ENCODE measurements at regions not wholly inside any gene's neighbourhood (a gene's known extent, or its start where the extent isn't known, plus 50 kb on each side); places are given as distances from the start of the nearest gene placed in this dataset.

DNA sequence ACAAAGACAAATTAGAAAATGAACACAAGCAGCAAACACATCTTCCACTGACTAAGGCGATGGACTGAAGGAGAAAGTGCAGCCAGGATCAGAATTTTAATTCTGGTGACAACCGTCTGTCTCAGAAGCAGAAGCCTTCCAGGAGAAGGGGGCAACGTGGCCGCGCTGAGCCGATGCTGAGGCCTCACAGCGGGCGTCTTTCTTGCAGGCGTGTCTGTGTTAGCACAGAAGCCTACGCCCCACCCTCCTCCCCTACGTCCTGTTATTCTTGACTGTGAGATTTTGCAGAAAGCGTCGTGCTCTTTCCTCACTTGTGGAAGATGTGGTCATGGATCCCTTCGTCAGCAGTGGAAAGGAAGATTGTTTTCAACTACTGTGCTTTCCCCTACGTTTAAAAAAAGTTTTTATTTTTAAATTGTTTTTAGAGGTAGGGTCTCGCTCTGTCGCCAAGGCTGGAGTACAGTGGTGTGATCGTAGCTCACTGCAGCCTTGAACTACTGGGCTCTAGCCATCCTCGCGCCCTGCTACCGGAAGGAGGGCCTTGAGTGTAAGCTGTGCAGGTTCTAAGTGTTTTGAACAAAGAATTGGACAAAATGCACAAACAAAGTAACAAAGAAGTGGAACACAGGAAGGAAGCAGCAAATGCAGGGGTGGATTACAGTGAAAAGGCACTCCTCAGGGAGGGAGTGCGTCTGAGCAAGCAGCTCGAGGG, 422.0 kb downstream of the GALR1 start:
- no peak for DNase-seq

DNA sequence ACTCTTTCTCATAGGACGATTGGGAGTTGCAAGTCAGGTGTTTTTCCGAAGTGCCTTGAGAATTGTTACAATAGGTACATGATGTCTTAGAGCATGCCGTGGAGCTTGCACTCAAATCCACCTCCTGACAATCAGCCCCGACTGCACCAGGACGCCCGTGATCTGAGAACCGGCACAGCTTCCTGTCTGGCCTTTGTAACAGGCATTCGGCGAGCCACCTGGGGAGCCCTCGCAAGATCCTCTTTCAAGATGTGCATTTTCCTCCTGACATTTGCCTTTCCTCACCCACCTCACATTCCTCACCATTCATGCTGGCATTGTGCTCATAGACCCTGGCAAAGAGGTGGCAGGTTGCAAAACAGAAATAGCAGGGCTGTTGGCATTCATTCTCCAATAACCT, 427.3 kb downstream of the GALR1 start:
- DNase-seq: no peak

GRCh38 chr18:77677536-77677935, 427.9 kb downstream of the GALR1 start:
- no peak for DNase-seq

DNA sequence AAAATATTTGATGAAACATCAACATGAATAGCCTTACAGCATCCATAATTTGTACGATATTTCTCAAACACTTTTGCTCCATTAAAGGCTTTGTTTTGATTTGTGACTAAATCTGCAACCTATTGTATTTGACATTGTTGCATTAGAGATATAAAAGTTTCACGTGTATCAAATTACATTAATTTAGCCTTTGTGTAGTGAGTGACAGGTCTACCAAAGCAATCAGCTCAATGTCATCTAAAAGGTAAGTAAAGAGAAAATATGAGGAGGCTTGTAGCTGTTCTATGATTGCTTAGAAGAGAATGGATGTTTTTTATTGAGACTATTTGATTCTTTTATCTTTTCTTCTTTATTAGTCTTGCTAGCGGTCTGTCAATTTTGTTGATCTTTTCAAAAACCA, 430.2 kb downstream of the GALR1 start:
- no peak for DNase-seq

DNA sequence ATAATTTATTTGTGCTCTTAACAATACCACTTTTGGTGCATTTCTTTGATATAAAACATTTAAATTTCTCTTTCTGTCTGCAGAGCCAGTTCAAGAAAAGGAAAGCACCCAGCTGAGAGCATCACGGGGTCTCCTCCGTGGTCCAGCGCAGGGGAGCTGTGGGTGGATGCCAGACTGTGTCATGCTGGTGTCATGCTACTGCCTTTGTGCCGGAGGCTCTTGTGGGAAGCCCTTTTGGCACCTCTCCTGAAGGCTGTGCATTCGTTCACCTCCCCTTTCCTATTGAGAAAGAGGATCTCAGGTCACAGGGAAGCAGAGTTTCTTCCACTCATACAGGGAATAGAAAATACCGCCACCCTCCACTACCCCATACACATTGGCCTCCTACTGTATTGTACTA, 450.4 kb downstream of the GALR1 start:
- no peak for DNase-seq

DNA sequence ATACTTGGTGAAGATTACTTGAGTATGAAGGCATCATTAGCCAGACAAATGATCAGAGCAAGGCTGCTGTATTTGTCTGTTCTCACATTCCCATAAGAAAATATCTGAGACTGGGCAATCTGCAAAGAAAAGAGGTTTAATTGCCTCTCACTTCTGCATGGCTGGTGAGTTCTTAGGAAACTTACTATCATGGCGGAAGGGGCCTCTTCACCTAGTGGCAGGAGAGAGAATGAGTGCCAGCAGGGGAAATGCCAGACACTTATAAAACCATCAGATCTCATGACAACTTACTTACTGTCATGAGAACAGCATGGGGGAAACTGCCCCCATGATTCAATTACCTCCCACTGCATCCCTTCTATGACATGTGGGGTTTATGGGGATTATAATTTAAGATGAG, 452.3 kb downstream of the GALR1 start:
- DNase-seq: no peak

- DNase-seq: no peak
Measured at GRCh38 chr18:77702686-77703085, 453.0 kb downstream of the GALR1 start.

GRCh38 chr18:77705301-77705700, 455.7 kb downstream of the GALR1 start:
- DNase-seq: no peak

GRCh38 chr18:77708826-77709506, 459.3 kb downstream of the GALR1 start:
- DNase-seq: no peak

DNA sequence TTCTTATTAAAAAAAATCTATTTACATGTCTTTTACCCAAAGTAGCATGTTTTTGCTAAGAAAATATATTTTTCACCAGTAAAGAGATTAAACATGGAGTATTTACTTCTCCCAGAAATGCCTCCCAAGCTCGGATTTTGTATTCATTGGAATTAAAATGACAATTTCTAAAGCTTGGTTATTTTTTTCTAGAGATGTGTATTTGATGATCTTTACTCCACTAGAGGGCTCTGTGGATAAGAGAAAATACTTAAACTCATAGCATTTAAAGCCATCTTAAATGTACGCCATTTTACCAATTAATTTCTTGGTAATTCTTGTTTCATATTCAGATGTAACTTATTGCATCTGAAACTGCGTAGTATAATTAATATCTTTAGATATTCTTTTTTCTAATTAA, 461.4 kb downstream of the GALR1 start:
- DNase-seq: no peak

GRCh38 chr18:77714716-77715115, 465.1 kb downstream of the GALR1 start:
- DNase-seq: no peak

- DNase-seq: no peak
Measured at GRCh38 chr18:77716282-77716681, 466.6 kb downstream of the GALR1 start.

- no peak for DNase-seq
Measured at GRCh38 chr18:77733292-77733903, 483.8 kb downstream of the GALR1 start.

DNA sequence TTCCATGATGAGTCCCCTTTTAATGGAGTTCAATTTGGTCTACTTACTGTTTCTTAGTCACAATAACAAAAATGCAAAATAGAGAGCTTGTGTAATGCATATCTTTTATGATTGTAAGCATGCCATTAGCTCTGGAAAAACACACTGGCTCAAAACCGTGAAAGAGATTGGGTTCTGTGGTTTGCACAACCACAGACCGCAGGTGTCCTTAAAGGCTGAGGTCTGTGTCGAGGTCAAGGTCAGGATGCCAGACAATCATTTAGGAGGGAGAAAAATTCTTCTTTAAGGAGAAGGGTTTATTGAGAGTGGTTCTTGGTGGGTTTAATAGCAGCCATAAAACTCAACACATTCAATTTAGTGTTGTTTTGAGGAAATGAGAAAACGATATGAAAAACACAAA, 487.2 kb downstream of the GALR1 start:
- DNase-seq: no peak

DNA sequence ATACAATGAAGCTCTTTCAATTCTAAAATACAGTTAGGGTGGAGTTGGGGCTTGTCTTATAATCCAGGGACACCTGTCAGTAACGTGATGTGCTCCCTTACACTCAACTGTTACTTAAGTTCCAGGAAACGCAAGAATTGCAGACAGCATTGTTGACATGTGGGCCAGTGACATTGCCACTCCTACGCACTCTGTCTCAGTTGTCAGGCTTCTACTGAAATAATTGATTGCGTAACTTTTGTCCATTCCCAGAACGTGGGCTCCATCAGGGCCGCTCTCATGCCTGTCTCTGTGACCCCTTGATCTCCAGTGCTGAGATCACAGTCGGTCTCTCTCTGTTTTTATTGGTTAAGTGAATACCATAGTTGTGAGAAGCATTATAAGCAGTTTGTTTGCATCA, 487.8 kb downstream of the GALR1 start:
- DNase-seq: no peak

DNA sequence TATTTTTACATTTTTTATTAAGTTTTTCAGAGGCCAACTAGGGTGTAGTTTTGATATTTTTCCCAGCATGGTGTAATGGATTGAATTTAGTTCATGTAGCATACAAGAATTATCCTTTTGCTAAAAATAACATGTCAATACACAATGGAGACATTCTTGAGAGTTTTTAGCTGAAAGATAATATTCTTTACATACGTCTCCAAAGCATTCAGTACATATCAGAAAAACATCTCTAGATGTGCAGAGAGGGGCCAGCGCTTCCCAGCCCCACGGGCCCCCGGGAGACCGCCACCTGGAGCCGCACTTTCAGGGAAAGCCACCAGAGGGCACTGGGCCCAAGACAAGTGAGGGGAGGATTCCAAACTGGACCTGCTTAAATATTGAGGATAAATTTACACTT, 499.4 kb downstream of the GALR1 start:
- no peak for DNase-seq

GRCh38 chr18:77750006-77750405, 500.4 kb downstream of the GALR1 start:
- DNase-seq: no peak

DNA sequence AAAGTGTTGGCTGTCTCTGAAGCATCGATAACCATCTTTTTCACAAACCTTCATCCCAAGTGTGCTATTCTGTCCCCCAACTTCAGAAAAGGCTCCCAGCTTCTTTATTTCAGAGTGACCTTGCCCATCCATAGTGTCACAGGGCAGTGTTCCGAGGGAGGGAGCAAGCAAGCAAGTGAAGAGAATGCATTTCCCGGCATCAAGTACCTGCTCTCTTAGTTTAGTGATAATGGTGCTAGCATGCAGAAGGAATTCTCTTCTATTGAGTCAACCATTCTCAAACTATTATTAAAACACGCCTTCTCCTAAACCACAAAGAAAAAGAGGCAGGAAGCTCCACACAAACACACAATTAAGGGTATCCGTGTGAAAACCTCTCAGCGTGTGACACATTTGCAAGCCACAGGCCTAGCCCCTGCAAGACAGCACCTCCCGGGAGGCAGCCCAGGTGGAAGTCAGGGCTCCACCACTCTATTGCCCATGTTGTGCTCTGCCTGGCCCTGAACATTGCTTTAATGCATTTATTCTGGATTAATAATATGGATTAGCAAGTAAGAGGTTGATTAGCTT, 504.9 kb downstream of the GALR1 start:
- no peak for DNase-seq

GRCh38 chr18:77755187-77755586, 505.5 kb downstream of the GALR1 start:
- DNase-seq: no peak

DNA sequence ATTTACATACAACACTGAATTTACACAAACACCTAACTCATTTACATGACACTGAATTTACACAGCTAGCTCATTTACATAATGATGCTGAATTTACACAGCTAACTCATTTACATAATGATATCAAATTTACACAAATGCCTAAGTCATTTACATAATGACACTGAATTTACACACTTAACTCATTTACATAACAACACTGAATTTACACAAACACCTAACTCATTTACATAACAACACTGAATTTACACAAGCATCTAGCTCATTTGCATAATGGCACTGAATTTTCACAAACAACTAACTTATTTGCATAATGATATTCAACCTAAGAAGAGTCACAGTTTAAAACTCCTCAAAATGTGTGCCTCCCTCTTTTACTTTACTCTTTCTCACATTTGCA, 511.7 kb downstream of the GALR1 start:
- no peak for DNase-seq

- DNase-seq: no peak
Measured at GRCh38 chr18:77762014-77762413, 512.4 kb downstream of the GALR1 start.

GRCh38 chr18:77762642-77763041, 513.0 kb downstream of the GALR1 start:
- no peak for DNase-seq

DNA sequence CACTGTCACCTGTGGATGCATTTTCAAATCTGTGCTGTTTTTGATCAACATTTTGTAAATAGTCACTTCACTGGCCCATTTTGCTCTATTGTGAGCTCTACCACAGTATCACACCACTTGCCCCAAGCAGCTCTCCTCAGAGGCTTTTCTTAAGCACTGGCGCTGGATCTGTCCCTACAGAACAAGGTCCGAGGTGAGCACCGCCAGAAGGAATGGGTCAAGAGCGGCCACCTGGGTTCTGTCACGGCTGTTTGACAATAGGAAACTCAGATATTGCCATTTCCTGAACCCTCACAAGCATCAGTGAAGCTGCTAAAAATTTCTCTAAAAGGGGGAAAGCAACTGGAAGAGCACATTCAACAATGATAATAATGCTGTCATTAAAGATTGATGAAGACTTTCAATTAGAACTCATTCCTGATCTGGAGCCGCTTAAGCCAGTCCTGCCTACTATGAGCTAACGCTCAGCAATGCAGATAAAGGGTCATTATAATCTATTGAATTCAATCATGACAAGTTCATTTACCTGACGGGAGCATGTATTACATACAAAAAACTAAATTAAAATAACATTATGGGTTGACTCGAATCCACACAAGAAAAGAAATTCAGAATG, 514.0 kb downstream of the GALR1 start:
- DNase-seq: no peak

- no peak for DNase-seq
Measured at GRCh38 chr18:77765468-77765867, 515.8 kb downstream of the GALR1 start.

Data from activated CD8-positive, alpha-beta memory T cell treated with anti-CD3 and anti-CD28 coated beads for 24 hours (primary cell).